ENCODE measurements at regions not wholly inside any gene's neighbourhood (a gene's known extent, or its start where the extent isn't known, plus 50 kb on each side); places are given as distances from the start of the nearest gene placed in this dataset.

DNA sequence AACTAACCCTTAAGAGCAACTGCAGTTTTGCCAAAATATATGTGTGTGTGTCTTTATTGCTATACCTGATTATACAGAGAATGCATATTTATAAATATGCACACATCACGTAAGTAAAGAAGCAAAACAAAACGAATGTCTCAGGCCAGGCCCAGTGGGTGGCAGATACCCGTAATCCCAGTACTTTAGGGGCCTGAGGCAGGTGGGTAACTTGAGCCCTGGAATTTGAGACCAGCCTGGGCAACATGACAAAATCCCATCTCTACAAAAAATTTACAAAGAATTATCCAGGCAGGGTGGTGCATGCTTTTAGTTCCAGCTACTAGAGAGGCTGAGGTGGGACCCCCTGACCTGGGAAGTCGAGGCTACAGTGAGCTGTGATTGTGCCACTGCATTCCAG lies 745.3 kb downstream of the SATB2 start:
- no peaks in the 10 kb centered on the region for H3K36me3 ChIP-seq (ENCODE audit: control insufficient read depth in 1 of 2, insufficient read depth in 2 of 2, low read depth in 1 of 2, low read length in 2 of 2)
- 76% methylated on average over 4 of the region's 4 CpGs for WGBS
- H3K9ac ChIP-seq (ENCODE audit: low read length): no peak overlapping the region

DNA sequence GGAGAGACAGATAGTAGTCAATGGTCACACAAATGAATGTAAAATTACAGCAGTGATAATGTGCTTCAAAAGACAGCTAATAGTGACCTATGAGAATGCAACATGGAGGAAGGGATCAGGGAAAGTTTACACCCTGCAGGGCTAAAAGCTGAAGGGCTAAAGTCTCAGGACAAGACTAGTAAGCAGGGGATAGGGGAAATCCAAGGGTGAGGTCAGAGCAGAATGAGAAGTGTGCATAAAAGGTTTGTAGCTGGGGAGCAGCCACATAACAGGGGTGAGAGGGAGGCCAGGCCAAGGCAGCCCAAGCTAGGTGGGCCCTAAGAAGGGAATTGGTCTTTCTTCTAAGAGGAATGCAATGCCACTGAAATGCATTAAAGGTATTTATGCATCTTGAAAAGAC lies 746.3 kb downstream of the SATB2 start:
- Histone ChIP-seq H3K4ac (ENCODE audit: low read depth in 1 of 2, low read length in 2 of 2) (no peak overlapping the region), H3K14ac (ENCODE audit: low read length in 2 of 2) (no peak overlapping the region), H2BK15ac (ENCODE audit: low read depth, poor library complexity, severe bottlenecking) (no peak overlapping the region), H2BK5ac (ENCODE audit: low read depth, low read length, poor library complexity, severe bottlenecking) (no peak overlapping the region), H2BK120ac (ENCODE audit: low read depth, low read length) (no peak overlapping the region), H3K27me3 (ENCODE audit: control insufficient read depth in 1 of 2, insufficient read depth in 1 of 2, low read length in 2 of 2) (no peaks in the 10 kb centered on the region), H2BK12ac (ENCODE audit: low read length in 2 of 2) (no peak overlapping the region), H3K23ac (ENCODE audit: low read length in 2 of 2) (no peak overlapping the region), H3K4me3 (ENCODE audit: insufficient read depth in 1 of 2, low read depth in 1 of 2, low read length in 2 of 2) (no peak overlapping the region), H3K18ac (ENCODE audit: low read depth in 1 of 2, low read length in 2 of 2) (no peak overlapping the region), H3K4me2 (ENCODE audit: low read length, poor library complexity, severe bottlenecking) (no peak overlapping the region), H4K91ac (ENCODE audit: low read length) (peak overlapping the region; percentile 39), H3K9me3 (ENCODE audit: control insufficient read depth, low read length) (no peaks in the 10 kb centered on the region), H2AK5ac (ENCODE audit: low read length, severe bottlenecking) (no peak overlapping the region), H3K79me1 (replicated peaks; ENCODE audit: low read length, poor library complexity, severe bottlenecking) (no peaks in the 10 kb centered on the region), H3K36me3 (ENCODE audit: control insufficient read depth in 1 of 2, insufficient read depth in 2 of 2, low read depth in 1 of 2, low read length in 2 of 2) (no peaks in the 10 kb centered on the region), H2AFZ (ENCODE audit: low read depth, low read length) (no peak overlapping the region), H3K4me1 (ENCODE audit: control insufficient read depth, insufficient read depth, low read depth, low read length) (no peaks in the 10 kb centered on the region), H4K8ac (ENCODE audit: low read length) (no peak overlapping the region), H3K9ac (ENCODE audit: low read length) (no peak overlapping the region), H3K27ac (ENCODE audit: low read length, poor library complexity, severe bottlenecking) (no peak overlapping the region)
- no peak for DNase-seq

More for the DNA sequence above, 745.3 kb downstream of the SATB2 start:
- Histone ChIP-seq H2BK120ac (ENCODE audit: low read depth, low read length) (no peak overlapping the region), H3K23ac (ENCODE audit: low read length in 2 of 2) (no peak overlapping the region), H2AFZ (ENCODE audit: low read depth, low read length) (no peak overlapping the region), H3K18ac (ENCODE audit: low read depth in 1 of 2, low read length in 2 of 2) (no peak overlapping the region), H3K27ac (ENCODE audit: low read length, poor library complexity, severe bottlenecking) (no peak overlapping the region), H3K4me2 (ENCODE audit: low read length, poor library complexity, severe bottlenecking) (no peak overlapping the region), H4K8ac (ENCODE audit: low read length) (no peak overlapping the region), H3K9me3 (ENCODE audit: control insufficient read depth, low read length) (no peaks in the 10 kb centered on the region), H3K79me1 (replicated peaks; ENCODE audit: low read length, poor library complexity, severe bottlenecking) (no peaks in the 10 kb centered on the region), H2BK5ac (ENCODE audit: low read depth, low read length, poor library complexity, severe bottlenecking) (no peak overlapping the region), H2AK5ac (ENCODE audit: low read length, severe bottlenecking) (no peak overlapping the region), H2BK12ac (ENCODE audit: low read length in 2 of 2) (no peak overlapping the region), H4K91ac (ENCODE audit: low read length) (no peak overlapping the region), H3K4me3 (ENCODE audit: insufficient read depth in 1 of 2, low read depth in 1 of 2, low read length in 2 of 2) (no peak overlapping the region), H2BK15ac (ENCODE audit: low read depth, poor library complexity, severe bottlenecking) (no peak overlapping the region), H3K4ac (ENCODE audit: low read depth in 1 of 2, low read length in 2 of 2) (no peak overlapping the region), H3K14ac (ENCODE audit: low read length in 2 of 2) (no peak overlapping the region), H3K4me1 (ENCODE audit: control insufficient read depth, insufficient read depth, low read depth, low read length) (no peaks in the 10 kb centered on the region), H3K27me3 (ENCODE audit: control insufficient read depth in 1 of 2, insufficient read depth in 1 of 2, low read length in 2 of 2) (no peaks in the 10 kb centered on the region)
- no peak for DNase-seq

DNA sequence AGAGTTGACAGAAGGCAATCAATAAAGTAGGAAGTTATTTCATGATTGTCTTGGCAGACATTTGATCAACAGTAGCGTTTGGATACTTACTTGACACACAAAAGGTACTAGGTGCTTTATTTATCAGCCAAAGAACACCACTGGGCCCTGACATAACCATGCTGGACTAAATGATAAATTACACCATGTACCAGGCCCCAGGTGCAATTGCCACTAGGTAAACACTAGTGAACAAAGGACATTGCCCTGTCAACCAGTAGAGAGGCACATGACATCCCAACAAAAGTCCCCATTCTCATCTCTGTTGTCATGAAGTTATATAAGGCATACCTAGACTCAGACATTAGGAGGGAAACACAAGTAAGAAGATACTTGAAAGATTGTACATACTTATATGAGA lies 747.2 kb downstream of the SATB2 start:
- Histone ChIP-seq H2AFZ (ENCODE audit: low read depth, low read length) (no peak overlapping the region), H2BK5ac (ENCODE audit: low read depth, low read length, poor library complexity, severe bottlenecking) (no peak overlapping the region), H3K4me1 (ENCODE audit: control insufficient read depth, insufficient read depth, low read depth, low read length) (no peaks in the 10 kb centered on the region), H3K36me3 (ENCODE audit: control insufficient read depth in 1 of 2, insufficient read depth in 2 of 2, low read depth in 1 of 2, low read length in 2 of 2) (no peaks in the 10 kb centered on the region), H3K4me3 (ENCODE audit: insufficient read depth in 1 of 2, low read depth in 1 of 2, low read length in 2 of 2) (no peak overlapping the region), H2AK5ac (ENCODE audit: low read length, severe bottlenecking) (no peak overlapping the region), H3K14ac (ENCODE audit: low read length in 2 of 2) (no peak overlapping the region), H3K4ac (ENCODE audit: low read depth in 1 of 2, low read length in 2 of 2) (no peak overlapping the region), H3K23ac (ENCODE audit: low read length in 2 of 2) (no peak overlapping the region), H3K27ac (ENCODE audit: low read length, poor library complexity, severe bottlenecking) (no peak overlapping the region), H3K9ac (ENCODE audit: low read length) (no peak overlapping the region), H2BK12ac (ENCODE audit: low read length in 2 of 2) (no peak overlapping the region), H2BK15ac (ENCODE audit: low read depth, poor library complexity, severe bottlenecking) (no peak overlapping the region), H3K79me1 (replicated peaks; ENCODE audit: low read length, poor library complexity, severe bottlenecking) (no peaks in the 10 kb centered on the region), H4K91ac (ENCODE audit: low read length) (no peak overlapping the region), H3K9me3 (ENCODE audit: control insufficient read depth, low read length) (no peaks in the 10 kb centered on the region), H3K18ac (ENCODE audit: low read depth in 1 of 2, low read length in 2 of 2) (no peak overlapping the region), H3K4me2 (ENCODE audit: low read length, poor library complexity, severe bottlenecking) (no peak overlapping the region), H3K27me3 (ENCODE audit: control insufficient read depth in 1 of 2, insufficient read depth in 1 of 2, low read length in 2 of 2) (no peaks in the 10 kb centered on the region), H4K8ac (ENCODE audit: low read length) (no peak overlapping the region), H2BK120ac (ENCODE audit: low read depth, low read length) (no peak overlapping the region)
- no peak for DNase-seq
- 62% methylated on average over 1 of the region's 1 CpG for WGBS

DNA sequence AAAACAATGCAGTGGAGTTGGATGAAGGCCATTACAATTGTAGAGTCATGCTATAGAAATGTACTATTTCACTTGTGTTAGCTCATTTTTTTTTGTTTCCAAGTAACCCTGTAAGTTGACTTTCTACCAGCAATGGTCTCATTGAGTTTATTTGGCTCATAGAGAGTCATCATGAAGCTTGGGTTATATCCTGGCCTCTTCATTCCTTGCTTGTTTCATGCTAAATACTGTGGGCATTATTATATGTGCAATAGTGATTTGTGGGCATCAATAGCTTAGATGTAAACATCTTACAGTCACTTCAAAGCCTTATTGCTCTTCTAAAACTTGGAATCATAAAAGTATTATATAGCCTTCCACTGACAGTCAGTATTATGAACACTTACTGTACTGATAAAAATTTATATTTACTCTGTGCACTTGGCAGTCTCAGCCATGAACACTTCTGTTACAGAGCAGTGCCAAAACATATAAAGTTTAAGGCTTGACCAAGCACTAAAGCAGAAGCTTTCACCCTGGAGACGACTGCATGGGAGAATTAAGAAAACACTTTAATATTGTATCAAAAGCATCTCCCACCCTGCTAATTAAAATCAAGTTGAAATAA lies 751.2 kb downstream of the SATB2 start:
- H3K4me1 ChIP-seq (ENCODE audit: control insufficient read depth, insufficient read depth, low read depth, low read length): no peaks in the 10 kb centered on the region
- no peak overlapping the region for H2BK12ac ChIP-seq (ENCODE audit: low read length in 2 of 2)
- no peaks in the 10 kb centered on the region for H3K79me1 ChIP-seq (replicated peaks; ENCODE audit: low read length, poor library complexity, severe bottlenecking)
- no peak overlapping the region for H3K23ac ChIP-seq (ENCODE audit: low read length in 2 of 2)
- H2BK120ac ChIP-seq (ENCODE audit: low read depth, low read length): no peak overlapping the region
- no peak overlapping the region for H2AK5ac ChIP-seq (ENCODE audit: low read length, severe bottlenecking)
- no peak overlapping the region for H3K4me3 ChIP-seq (ENCODE audit: insufficient read depth in 1 of 2, low read depth in 1 of 2, low read length in 2 of 2)
- no peaks in the 10 kb centered on the region for H3K9me3 ChIP-seq (ENCODE audit: control insufficient read depth, low read length)
- no peaks in the 10 kb centered on the region for H3K27me3 ChIP-seq (ENCODE audit: control insufficient read depth in 1 of 2, insufficient read depth in 1 of 2, low read length in 2 of 2)
- H2AFZ ChIP-seq (ENCODE audit: low read depth, low read length): no peak overlapping the region
- no peak overlapping the region for H3K18ac ChIP-seq (ENCODE audit: low read depth in 1 of 2, low read length in 2 of 2)
- no peak overlapping the region for H4K91ac ChIP-seq (ENCODE audit: low read length)
- no peak overlapping the region for H2BK5ac ChIP-seq (ENCODE audit: low read depth, low read length, poor library complexity, severe bottlenecking)
- no peak overlapping the region for H3K9ac ChIP-seq (ENCODE audit: low read length)
- H3K36me3 ChIP-seq (ENCODE audit: control insufficient read depth in 1 of 2, insufficient read depth in 2 of 2, low read depth in 1 of 2, low read length in 2 of 2): no peaks in the 10 kb centered on the region
- H3K14ac ChIP-seq (ENCODE audit: low read length in 2 of 2): no peak overlapping the region
- H3K27ac ChIP-seq (ENCODE audit: low read length, poor library complexity, severe bottlenecking): no peak overlapping the region
- no peak for DNase-seq
- H3K4me2 ChIP-seq (ENCODE audit: low read length, poor library complexity, severe bottlenecking): no peak overlapping the region
- no peak overlapping the region for H3K4ac ChIP-seq (ENCODE audit: low read depth in 1 of 2, low read length in 2 of 2)
- no CpG with 5 or more reads among the region's 1 CpG for WGBS
- no peak overlapping the region for H4K8ac ChIP-seq (ENCODE audit: low read length)
- H2BK15ac ChIP-seq (ENCODE audit: low read depth, poor library complexity, severe bottlenecking): no peak overlapping the region
